Stimulated activated naive B cell treated with anti-CD40 and anti-IgM and Interleukin-4, amounts not matched to agents 10 μg/mL and 1 μg/mL and 100 μg/mL, for 72 hours (primary cell): ENCODE measurements at regions not wholly inside any gene's neighbourhood (a gene's known extent, or its start where the extent isn't known, plus 50 kb on each side); places are given as distances from the start of the nearest gene placed in this dataset.
A peak's percentile ranks its signal among the peaks of the same experiment; 100 is the strongest.
"Not testable (repeated sequence)": the region's sequence is repeated elsewhere in the genome, so short reads cannot be mapped to it uniquely, and the experiment has no call there.

ENCODE experiments used
- ATAC-seq, 2 donors: fragments of 150-1000 bp; cut with Tn5 transposase; replicated peaks; 2 replicates each; pipeline ENCODE4 v1.10.0; 2021; ENCODE audit warnings: moderate library complexity in 1 of 2
- DNase-seq: peaks from one replicate; pipeline ENCODE4 v3.0.0; 2021
- H3K27ac Mint-ChIP-seq: one replicate; pipeline ENCODE4 v1.8.0; 2022; ENCODE audit warnings: mild to moderate bottlenecking, mixed read lengths
- H3K27me3 Mint-ChIP-seq, 2 donors: one replicate each; pipeline ENCODE4 v1.8.0; 2022; ENCODE audit warnings: mixed read lengths in 2 of 2
- H3K36me3 Mint-ChIP-seq, 2 donors: one replicate each; pipeline ENCODE4 v1.8.0; 2022; ENCODE audit warnings: mixed read lengths in 2 of 2, mild to moderate bottlenecking in 1 of 2
- H3K4me1 Mint-ChIP-seq, 2 donors: one replicate each; pipeline ENCODE4 v1.8.0; 2022; ENCODE audit warnings: mixed read lengths in 2 of 2, mild to moderate bottlenecking in 1 of 2
- H3K4me3 Mint-ChIP-seq, 2 donors: one replicate each; pipeline ENCODE4 v1.8.0; 2022; ENCODE audit warnings: mild to moderate bottlenecking in 2 of 2, mixed read lengths in 2 of 2, moderate library complexity in 1 of 2
- H3K9me3 Mint-ChIP-seq, 2 donors: one replicate each; pipeline ENCODE4 v1.8.0; 2022; ENCODE audit warnings: mixed read lengths in 2 of 2, mild to moderate bottlenecking in 1 of 2

DNA sequence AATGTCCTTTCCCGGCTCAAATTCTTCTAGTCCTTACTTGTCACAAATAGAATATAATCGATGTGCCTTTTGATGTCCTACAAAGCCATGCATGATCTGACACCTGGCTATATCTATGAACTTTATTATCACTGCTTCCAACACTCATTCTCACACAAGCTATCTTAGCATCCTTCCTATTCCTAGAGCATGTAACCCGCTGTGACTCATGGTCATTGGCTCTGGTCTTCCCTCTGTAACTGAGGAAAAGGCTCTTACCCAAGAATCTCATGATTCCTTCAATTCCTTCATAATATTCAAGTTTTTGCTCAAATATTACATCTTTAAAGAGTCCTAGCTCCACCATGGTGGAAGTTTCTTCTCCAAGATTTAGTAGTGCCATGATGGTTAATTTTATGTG lies 480.0 kb upstream of the PAPPA start:
- no peak overlapping the region for H3K27ac Mint-ChIP-seq
- ATAC-seq (no peak), DNase-seq (no peak)
- H3K4me3 Mint-ChIP-seq, result no peak overlapping the region
- no peaks in the 10 kb centered on the region for H3K27me3 Mint-ChIP-seq
- peaks cover 6 to 10% of the 10 kb centered on the region in 2 donors for H3K9me3 Mint-ChIP-seq
- no peaks in the 10 kb centered on the region for H3K4me1 Mint-ChIP-seq
- no peaks in the 10 kb centered on the region for H3K36me3 Mint-ChIP-seq

DNA sequence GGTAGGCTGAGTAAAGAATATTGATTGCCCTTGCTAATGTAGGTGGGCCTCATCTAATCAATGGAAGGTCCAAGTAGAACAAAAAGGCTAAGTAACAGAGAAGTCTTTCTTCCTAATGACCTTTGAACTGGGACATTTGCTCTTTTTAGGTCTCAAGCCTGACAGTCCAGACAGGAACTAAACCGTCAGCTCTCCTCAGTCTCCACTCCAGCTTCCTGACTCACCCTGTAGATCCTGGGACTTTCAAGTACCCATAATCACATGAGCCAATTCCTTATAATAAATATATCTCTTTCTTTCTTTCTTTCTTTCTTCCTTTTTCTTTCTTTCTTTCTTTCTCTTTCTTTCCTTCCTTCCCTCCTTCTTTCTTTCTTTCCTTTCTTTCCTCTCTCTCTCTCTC lies 479.5 kb upstream of the PAPPA start:
- ATAC-seq (no peak), DNase-seq (no peak)
- Mint-ChIP-seq H3K4me1 (no peaks in the 10 kb centered on the region), H3K4me3 (no peak overlapping the region), H3K27me3 (no peaks in the 10 kb centered on the region), H3K36me3 (no peaks in the 10 kb centered on the region), H3K9me3 (peaks cover 6 to 10% of the 10 kb centered on the region in 2 donors), H3K27ac (no peak overlapping the region)

DNA sequence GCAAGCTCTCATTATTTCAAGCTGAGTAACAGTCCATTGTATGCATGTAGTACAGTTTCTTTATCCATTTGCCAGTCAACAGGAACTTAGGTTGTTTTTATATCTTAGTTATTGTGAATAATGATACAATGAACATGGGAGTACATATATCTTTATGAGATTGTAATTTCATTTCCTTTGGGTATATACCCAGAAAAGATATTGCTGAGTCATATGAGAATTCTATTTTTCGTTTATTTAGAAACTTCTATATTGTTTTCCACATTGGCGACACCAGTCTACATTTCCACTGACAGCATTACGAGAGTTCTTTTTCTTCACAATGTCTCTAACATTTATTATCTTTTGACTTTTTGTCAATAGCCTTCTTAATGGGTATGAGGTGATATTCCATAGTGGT lies 477.8 kb upstream of the PAPPA start:
- DNase-seq (no peak), ATAC-seq (no peak)
- Mint-ChIP-seq H3K27me3 (no peaks in the 10 kb centered on the region), H3K27ac (no peak overlapping the region), H3K36me3 (no peaks in the 10 kb centered on the region), H3K9me3 (peaks cover 6 to 10% of the 10 kb centered on the region in 2 donors), H3K4me1 (no peaks in the 10 kb centered on the region), H3K4me3 (no peak overlapping the region)

DNA sequence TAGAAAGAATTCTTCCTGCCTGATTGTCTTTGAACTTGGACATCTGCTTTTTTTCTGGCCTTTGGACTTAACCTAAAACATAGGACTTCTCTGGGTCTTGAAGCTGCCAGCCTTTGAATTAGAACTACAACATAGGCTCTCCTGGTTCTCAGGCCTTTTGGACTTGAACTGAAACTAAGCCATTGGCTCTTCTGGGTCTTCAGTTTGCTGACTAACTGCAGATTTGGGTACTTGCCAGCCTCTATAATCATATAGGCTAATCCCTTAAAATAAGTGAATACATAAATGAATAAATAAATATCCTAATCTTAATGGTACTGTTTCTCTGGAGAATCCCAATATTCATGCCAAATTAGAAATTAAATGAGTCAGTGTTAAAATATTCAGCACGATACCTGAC lies 473.4 kb upstream of the PAPPA start:
- H3K27ac Mint-ChIP-seq, result no peak overlapping the region
- no peak overlapping the region for H3K4me3 Mint-ChIP-seq
- ATAC-seq, result no peak
- H3K27me3 Mint-ChIP-seq, result no peaks in the 10 kb centered on the region
- peaks cover 6 to 7% of the 10 kb centered on the region in 2 donors for H3K9me3 Mint-ChIP-seq
- no peak for DNase-seq
- H3K4me1 Mint-ChIP-seq, result no peaks in the 10 kb centered on the region
- no peaks in the 10 kb centered on the region for H3K36me3 Mint-ChIP-seq

DNA sequence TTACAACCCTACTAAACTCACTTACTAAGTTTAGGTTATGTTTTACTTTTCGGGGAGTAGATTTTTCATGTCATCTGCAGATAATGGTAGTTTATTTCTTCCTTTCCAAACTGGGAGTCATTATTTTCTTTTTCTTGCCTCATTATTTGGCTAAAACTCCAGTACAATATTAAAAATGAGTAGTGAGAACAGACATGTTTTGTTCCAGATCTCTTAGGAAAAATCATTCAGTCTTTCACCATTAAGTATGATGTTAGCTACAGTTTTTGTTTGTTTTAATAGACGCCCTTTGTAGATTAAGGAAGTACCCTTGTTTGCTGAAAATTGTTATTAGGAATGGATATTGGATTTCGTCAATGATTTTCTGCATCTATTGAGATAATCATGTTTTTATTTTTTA lies 472.0 kb upstream of the PAPPA start:
- Mint-ChIP-seq H3K27ac (no peak overlapping the region), H3K9me3 (peaks cover 4 to 6% of the 10 kb centered on the region in 2 donors), H3K36me3 (no peaks in the 10 kb centered on the region), H3K4me1 (no peaks in the 10 kb centered on the region), H3K27me3 (no peaks in the 10 kb centered on the region), H3K4me3 (no peak overlapping the region)
- ATAC-seq (no peak), DNase-seq (no peak)

DNA sequence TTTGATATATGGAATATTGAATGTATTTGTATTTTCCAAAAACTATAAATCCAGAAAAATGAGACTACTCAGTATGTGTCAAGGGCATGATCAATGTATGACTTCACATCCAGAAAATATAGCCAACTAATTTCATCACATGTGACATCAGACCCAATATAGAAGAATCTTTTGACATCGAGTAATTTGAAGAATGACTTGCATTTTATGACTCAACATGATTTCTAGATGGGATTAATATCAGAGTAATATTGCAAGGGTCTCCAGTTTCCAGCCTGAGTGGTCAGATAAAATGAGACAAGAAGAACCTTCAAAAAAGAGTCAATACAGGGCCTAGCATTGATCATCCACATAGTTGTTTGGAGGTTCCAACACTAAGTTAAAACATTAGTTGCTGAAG lies 467.5 kb upstream of the PAPPA start:
- H3K9me3 Mint-ChIP-seq, result peaks cover 0 to 3% of the 10 kb centered on the region in 2 donors
- H3K27me3 Mint-ChIP-seq, result no peaks in the 10 kb centered on the region
- H3K27ac Mint-ChIP-seq, result no peak overlapping the region
- DNase-seq, result no peak
- no peak for ATAC-seq
- no peaks in the 10 kb centered on the region for H3K36me3 Mint-ChIP-seq
- H3K4me3 Mint-ChIP-seq, result no peak overlapping the region
- no peaks in the 10 kb centered on the region for H3K4me1 Mint-ChIP-seq

DNA sequence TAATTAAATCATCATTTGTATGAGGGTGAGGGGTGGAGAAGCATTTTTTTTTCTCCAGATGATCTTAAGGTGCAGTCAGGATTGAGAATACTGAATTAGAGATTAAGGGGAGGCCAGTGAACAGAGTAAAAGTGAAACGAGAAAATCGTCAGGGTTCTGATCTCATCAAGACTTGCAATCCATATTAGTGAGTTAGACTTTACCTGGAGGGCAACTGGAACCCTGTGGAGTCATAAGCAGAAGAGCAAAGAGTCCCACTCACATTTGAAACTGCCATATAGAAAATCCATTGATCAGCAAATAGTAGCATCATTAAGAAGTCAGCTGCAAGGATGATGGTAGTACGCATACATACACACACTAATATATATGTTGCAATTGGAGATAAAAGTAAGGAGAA lies 466.2 kb upstream of the PAPPA start:
- no peak overlapping the region for H3K27ac Mint-ChIP-seq
- no peak overlapping the region for H3K4me3 Mint-ChIP-seq
- peaks cover 0 to 3% of the 10 kb centered on the region in 2 donors for H3K9me3 Mint-ChIP-seq
- DNase-seq, result no peak
- peaks cover 0 to 2% of the 10 kb centered on the region in 2 donors for H3K27me3 Mint-ChIP-seq
- H3K4me1 Mint-ChIP-seq, result no peaks in the 10 kb centered on the region
- no peak for ATAC-seq
- H3K36me3 Mint-ChIP-seq, result no peaks in the 10 kb centered on the region

DNA sequence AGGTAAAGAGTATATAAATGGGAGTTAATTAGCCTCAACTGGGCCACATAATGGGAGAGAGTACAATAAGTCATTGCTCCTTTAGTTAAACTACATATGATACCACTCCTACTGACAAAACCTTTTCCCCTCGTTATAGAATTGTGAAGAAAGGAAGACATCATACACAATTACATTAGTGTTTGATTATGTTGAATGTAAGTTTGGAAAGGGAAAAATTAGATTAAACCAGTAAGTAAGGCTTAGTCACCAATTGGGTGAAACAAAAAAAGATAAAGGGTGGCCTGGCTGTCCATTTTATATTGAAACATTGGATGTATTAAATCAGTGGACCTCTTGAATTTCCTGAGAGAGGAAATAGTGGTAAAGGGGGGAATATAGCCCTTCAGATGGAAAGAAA lies 464.3 kb upstream of the PAPPA start:
- no peaks in the 10 kb centered on the region for H3K4me1 Mint-ChIP-seq

DNA sequence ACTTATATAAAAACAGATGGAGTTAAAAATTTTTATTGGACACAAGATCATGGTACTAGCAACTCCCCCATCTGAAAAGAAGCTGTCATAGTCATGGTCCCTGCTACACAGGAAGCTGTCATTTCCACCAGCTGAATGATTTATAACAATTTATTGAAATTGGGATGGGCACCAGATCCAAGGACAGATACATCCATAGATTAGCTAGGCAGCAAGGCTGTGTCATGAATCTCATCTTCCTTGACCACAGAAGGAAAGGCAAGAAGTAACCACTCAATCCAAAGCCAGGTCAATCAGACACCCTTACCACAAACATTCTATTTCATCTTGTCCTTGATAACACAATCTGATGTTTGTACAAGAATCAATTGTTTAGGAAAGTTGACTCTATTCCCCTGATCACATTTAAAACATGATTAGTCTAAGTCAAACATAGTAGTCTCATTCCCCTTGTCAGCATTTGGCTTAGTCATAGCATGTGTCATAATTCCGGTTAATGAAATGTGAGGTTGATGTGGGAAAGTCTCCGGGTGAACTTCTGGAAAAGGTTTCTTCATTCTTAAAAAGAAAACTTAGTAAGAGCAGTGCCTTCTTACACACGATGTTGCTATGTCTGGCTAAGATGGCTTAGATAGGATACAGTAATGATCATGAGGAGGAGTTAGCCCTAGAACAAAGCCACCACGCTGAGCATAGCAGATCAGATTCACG lies 462.6 kb upstream of the PAPPA start:
- Mint-ChIP-seq H3K9me3 (peaks cover 0 to 3% of the 10 kb centered on the region in 2 donors), H3K27ac (no peak overlapping the region), H3K36me3 (no peaks in the 10 kb centered on the region), H3K4me1 (no peaks in the 10 kb centered on the region), H3K4me3 (no peak overlapping the region), H3K27me3 (peaks cover 0 to 6% of the 10 kb centered on the region in 2 donors)
- ATAC-seq (no peak), DNase-seq (no peak)

More for the DNA sequence above, 464.3 kb upstream of the PAPPA start:
- Mint-ChIP-seq H3K9me3 (peaks cover 0 to 1% of the 10 kb centered on the region in 2 donors), H3K27ac (no peak overlapping the region), H3K36me3 (no peaks in the 10 kb centered on the region), H3K27me3 (peaks cover 0 to 6% of the 10 kb centered on the region in 2 donors), H3K4me3 (no peak overlapping the region)
- ATAC-seq (no peak), DNase-seq (no peak)

DNA sequence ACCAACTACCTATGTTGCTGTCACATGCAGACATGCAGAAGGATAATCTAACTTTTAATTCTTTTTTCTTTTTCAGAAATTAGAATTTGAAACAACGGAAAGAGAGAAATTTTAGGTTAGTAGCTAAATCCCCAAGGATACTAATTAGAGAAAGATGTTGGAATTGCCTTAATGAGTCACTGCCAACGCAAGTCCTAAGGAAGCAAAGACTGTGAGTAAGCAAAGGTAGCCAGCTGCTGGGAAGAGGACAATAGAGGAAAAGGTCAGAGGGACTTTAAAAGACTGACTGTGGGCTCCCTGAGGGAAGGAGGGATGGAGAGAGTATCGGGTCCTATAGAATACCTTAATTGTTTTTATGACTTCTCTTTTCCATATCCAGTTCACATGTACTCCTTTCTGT lies 461.9 kb upstream of the PAPPA start:
- Mint-ChIP-seq H3K36me3 (no peaks in the 10 kb centered on the region), H3K4me1 (no peaks in the 10 kb centered on the region), H3K27ac (no peak overlapping the region), H3K27me3 (peaks cover 0 to 6% of the 10 kb centered on the region in 2 donors), H3K9me3 (peaks cover 0 to 3% of the 10 kb centered on the region in 2 donors), H3K4me3 (no peak overlapping the region)
- DNase-seq (no peak), ATAC-seq (no peak)

DNA sequence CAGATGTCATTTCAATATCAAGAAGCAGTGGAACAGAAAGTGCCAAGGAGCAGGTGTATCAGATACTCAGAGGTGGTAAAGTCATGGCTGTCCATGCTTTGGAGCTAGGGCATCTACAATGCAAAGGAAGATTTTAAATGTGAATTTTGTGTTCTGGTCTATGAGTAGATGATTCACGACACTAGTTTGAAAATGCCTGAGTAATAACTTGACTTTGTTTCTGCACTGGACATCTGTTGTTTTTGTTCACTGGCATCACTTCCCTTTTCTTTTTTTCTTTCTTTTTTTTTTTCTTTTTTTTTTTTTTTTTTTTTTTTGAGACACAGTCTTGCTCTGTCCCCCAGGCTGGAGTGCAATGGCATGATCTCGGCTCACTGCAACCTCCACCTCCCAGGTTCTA lies 460.7 kb upstream of the PAPPA start:
- H3K36me3 Mint-ChIP-seq, H3K27ac Mint-ChIP-seq, H3K9me3 Mint-ChIP-seq, H3K4me1 Mint-ChIP-seq, DNase-seq, H3K4me3 Mint-ChIP-seq, H3K27me3 Mint-ChIP-seq: not testable (repeated sequence)
- peak in 1 of 2 donors; percentile 16 for ATAC-seq

DNA sequence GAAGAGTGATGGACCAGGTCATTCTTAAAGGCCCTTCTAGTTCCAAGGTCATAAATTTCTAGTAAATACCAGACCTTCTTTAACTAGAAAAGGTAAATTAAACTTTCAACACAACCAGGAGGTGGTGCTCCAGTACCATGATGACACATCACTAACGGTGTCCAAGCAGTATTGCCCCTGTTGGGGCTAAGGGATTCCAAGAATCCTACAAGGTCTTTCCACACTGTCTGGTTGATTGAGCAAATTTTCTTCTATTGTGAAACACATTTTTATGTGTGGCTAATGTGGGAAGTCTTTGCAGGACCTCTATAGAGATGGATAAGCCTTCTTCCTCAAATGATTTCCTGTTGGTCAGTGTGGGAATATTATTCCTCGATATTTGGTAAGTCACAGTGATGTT lies 459.6 kb upstream of the PAPPA start:
- ATAC-seq (no peak), DNase-seq (no peak)
- Mint-ChIP-seq H3K27me3 (peaks cover 0 to 6% of the 10 kb centered on the region in 2 donors), H3K4me3 (no peak overlapping the region), H3K4me1 (no peaks in the 10 kb centered on the region), H3K27ac (no peak overlapping the region), H3K36me3 (no peaks in the 10 kb centered on the region), H3K9me3 (peaks cover 0 to 3% of the 10 kb centered on the region in 2 donors)

DNA sequence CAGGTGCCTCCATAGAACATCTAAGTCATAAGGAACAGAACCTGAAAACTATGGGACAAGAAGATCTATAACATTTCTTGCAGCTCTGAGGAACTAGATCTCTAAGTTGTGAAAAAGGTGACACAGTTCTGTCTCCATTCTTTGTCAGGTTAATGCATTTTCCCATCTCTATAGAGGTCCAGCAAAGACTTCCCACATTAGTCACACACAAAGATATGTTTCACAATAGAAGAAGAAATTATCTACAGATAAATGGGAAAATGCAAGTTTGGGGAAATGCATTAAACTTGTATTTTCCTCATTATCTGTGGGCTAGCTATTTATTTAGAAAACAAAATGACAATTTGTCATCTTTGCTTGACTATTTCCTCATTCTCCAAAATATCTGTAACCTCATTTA lies 458.6 kb upstream of the PAPPA start:
- no peak for DNase-seq
- no peak for ATAC-seq
- Mint-ChIP-seq H3K27ac (no peak overlapping the region), H3K9me3 (peaks cover 0 to 3% of the 10 kb centered on the region in 2 donors), H3K36me3 (no peaks in the 10 kb centered on the region), H3K4me1 (no peaks in the 10 kb centered on the region), H3K27me3 (peaks cover 0 to 6% of the 10 kb centered on the region in 2 donors), H3K4me3 (no peak overlapping the region)

DNA sequence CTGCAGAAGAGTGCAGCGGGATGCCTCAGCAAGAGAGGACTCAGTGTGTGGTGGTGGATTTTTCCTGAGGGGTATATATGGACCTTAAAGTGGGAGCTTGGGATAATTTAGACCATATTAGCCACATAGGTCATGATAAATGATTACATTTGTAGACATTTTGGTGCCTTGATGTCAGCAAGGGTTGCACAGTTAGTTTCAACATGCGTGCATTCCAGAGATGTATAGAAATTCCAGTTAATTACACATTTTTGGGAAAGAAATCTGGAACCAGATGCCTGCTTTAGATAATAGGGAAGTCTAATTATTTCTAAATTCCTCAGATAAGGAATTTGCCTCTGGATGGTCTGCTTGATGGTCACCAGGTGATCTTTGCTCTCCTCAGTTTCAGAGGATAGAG lies 440.6 kb upstream of the PAPPA start:
- no peaks in the 10 kb centered on the region for H3K36me3 Mint-ChIP-seq
- peaks cover 3% of the 10 kb centered on the region in 2 donors for H3K9me3 Mint-ChIP-seq
- ATAC-seq, result no peak
- no peaks in the 10 kb centered on the region for H3K27me3 Mint-ChIP-seq
- DNase-seq, result no peak
- H3K4me1 Mint-ChIP-seq, result no peaks in the 10 kb centered on the region
- H3K4me3 Mint-ChIP-seq, result no peak overlapping the region
- H3K27ac Mint-ChIP-seq, result no peak overlapping the region

DNA sequence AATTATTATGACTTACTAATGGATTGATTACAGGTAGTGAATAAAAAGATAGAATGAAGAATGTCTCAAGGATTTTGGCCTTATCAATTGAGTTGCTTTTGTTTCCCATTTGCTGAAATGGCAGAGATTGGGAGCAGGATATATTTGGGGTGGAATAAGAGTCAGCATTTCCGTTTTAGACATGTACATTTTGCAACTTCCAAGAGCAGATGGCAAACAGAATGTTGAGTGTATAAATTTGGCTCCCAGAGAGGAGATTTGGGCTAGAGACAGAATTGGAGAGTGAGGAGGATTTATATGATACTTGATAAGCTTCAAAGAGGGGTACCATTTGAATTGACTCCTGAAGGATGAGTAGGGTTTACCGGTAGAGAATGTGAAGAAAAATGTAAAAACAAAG lies 437.9 kb upstream of the PAPPA start:
- H3K9me3 Mint-ChIP-seq, result peaks cover 0 to 3% of the 10 kb centered on the region in 2 donors
- H3K36me3 Mint-ChIP-seq, result no peaks in the 10 kb centered on the region
- ATAC-seq, result no peak
- no peaks in the 10 kb centered on the region for H3K27me3 Mint-ChIP-seq
- DNase-seq, result no peak
- H3K4me1 Mint-ChIP-seq, result no peaks in the 10 kb centered on the region
- no peak overlapping the region for H3K4me3 Mint-ChIP-seq
- H3K27ac Mint-ChIP-seq, result no peak overlapping the region

DNA sequence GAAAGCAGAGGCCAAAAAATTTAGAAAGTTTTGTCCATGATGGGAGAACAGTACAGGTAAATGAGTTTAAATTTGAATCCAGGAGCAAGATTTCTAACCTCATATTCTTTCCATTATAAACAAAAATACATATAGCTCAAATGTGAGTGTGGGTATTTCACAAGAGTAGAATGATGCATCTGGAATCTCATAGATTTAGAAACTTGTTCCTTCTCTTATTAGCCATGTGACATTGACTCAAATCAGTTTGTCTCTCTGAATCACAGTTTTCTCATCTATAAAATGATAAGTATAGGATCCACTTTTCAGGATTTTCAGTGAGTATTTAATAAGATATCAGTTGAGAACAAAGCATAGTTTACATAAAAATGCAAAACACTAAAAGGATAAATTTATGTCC lies 436.3 kb upstream of the PAPPA start:
- Mint-ChIP-seq H3K27ac (no peak overlapping the region), H3K27me3 (no peaks in the 10 kb centered on the region), H3K9me3 (peaks cover 0 to 3% of the 10 kb centered on the region in 2 donors), H3K36me3 (no peaks in the 10 kb centered on the region), H3K4me3 (no peak overlapping the region), H3K4me1 (no peaks in the 10 kb centered on the region)
- ATAC-seq (no peak), DNase-seq (no peak)
